Inferior parietal cortex (tissue), 1 donor: ENCODE measurements at regions not wholly inside any gene's neighbourhood (a gene's known extent, or its start where the extent isn't known, plus 50 kb on each side); places are given as distances from the start of the nearest gene placed in this dataset.
"Not testable (repeated sequence)": the region's sequence is repeated elsewhere in the genome, so short reads cannot be mapped to it uniquely, and the experiment has no call there.

ENCODE experiments used
- DNase-seq: peaks from one replicate; pipeline ENCODE4 v3.0.0-alpha.2; 2016; ENCODE audit errors: extremely low spot score

GRCh38 chr13:68667863-68668262 lies 1437.7 kb upstream of the PCDH9 start:
- DNase-seq = no peak

GRCh38 chr13:68666774-68667397 lies 1436.8 kb upstream of the PCDH9 start:
- DNase-seq = no peak

GRCh38 chr13:68645814-68646213 lies 1415.7 kb upstream of the PCDH9 start:
- DNase-seq = no peak

- DNase-seq = no peak
These were observed 1414.5 kb upstream of the PCDH9 start for GRCh38 chr13:68644611-68645010.

- no peak for DNase-seq
These were observed 1406.6 kb upstream of the PCDH9 start for GRCh38 chr13:68636784-68637183.

DNA sequence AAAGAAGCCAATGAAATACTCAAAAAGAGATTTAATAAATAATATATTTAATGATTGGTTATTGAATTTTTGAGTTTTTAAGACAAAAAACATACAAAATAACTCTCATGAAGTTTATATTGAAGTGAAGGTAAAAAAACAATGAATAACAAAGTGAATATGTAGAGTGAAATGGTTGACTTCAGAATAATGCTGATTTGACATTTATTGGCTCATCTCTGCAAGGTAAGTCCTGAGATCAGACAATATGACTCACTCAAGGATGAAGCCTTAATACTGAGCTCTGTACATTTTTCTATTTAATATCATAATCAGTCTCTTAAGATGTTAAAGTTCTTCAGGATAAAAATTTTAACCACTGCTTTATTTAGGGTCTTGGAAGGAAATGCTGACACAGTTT lies 1398.9 kb upstream of the PCDH9 start:
- DNase-seq = no peak

DNA sequence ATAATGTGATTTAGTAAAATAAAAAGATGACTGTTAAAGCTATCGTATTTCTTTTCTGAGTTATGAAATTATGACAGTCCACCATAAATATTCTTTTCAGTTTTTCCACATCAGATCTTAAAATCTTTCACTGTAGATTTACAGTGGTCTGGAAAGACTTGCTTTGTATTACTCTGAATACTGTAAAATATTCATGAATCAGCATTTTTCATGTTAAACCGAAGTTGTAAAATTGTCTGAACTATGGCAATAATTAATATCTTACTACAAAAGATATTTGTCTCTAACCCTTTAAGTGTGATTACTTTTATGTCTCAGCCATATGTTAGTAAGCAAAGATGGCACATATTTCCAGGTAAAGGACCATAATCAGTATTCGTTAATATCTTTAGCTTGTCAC lies 1397.2 kb upstream of the PCDH9 start:
- no peak for DNase-seq

- no peak for DNase-seq
These were observed 1386.6 kb upstream of the PCDH9 start for GRCh38 chr13:68616600-68617222.

DNA sequence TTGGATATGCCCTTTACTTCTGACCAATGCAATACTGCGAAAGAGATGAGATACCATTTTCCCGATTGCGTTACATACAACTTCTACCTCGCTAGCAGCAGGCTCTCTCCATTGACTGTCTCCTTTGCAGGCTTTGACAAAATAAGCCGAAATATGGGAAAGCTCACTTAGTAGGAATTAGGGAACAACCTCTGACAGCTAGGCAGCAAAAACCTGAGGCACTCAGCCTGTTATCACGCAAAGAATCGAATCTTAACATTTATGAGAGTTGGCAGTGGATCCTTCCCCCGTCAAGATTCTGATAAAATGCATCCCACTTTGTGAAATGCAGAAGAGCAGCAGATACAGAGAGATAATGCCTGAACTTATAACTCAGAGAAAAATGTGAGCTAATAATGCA lies 1379.5 kb upstream of the PCDH9 start:
- DNase-seq = no peak

DNA sequence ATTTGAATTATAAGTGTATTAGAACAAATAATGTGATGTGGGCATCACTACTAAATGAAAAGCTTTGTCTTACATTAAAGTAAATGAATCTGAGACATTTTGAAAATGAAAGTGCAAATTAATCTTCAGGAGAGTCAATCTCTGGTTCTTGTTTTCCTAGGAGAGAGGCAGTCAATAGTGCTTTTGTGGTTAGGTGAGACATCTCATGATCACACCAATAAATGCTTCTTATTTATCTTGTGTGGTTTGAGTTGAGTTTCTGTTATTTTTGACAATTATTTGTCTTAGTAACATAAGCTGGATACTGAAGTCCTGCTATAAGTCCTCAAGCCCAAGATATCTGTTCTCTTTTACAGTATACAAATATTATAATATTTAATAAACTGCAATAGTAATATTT lies 1378.0 kb upstream of the PCDH9 start:
- DNase-seq = no peak

GRCh38 chr13:68597641-68598040 lies 1367.5 kb upstream of the PCDH9 start:
- no peak for DNase-seq

DNA sequence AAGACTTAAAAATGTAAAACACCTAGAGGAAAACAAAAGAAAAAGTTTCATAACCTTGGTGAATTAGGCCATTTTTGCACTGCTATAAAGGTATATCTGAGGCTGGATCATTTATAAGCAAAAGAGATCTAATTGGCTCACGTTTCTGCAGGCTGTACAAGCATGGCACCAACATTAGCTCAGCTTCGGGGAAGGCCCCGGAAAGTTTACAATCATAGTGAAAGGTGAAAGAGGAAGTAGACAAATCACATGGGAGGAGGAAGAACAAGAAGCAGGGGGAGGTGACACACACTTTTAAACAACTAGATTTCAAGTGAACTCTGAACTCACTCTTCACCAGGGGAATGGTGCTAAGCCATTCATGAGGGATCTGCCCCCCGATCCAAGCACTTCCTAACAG lies 1358.5 kb upstream of the PCDH9 start:
- DNase-seq = no peak

DNA sequence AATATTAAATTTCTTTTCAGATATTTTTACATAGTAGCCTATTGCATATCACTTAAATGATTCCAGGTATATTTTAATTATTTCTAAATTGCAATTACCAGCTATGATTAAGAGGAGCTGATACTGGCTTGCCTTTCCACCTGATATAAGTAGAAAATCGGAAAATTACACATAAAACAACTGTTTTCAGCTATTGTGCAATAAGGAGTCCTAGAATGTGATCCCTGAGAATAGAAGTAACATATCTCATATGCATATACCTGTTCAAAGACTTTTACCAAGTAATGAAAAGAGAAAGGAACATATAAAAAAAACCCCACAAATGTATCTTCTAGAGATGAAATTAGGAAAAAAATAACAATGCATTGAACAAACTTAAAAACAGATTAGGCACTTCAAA lies 1354.6 kb upstream of the PCDH9 start:
- DNase-seq = no peak

- no peak for DNase-seq
These were observed 1343.9 kb upstream of the PCDH9 start for GRCh38 chr13:68574053-68574452.

DNA sequence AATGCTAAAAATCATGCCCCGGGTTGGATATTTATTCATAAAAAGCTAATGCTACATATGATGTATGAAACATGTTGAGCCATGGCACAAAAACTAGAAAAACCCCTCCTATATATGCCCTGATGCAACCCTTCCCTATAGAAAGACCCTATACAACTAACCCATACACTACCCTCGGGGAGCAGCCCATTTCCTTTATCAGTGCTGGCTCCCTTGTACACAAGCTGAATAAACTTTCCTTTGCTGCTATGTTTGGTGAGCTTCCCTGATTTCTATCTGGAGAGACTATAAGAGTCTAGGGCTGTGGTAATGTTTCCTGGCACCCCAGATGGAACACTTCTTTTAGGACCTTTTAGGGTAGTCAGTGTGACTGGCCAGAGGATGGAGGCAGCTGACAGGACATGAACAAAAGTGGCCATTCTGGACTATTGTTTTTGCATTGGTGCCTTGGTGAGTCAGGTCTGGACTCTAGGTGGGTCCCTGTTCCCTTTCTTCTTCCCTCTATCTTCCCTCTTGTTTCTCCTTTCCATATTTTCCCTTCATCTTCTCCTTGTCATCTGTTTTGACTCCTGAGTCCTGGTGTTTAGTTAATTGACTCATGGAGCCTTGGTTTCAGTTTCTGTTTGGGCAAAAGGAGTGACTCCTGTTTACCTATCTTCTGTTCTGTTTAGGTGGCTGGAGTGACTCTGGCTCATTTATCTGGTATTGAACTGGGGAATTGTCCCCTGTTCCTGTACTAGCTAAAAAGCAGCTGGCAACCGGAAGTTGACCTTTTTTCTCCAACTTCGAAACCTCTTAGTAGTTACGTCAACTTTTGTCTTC lies 1321.8 kb upstream of the PCDH9 start:
- no peak for DNase-seq

- no peak for DNase-seq
These were observed 1320.2 kb upstream of the PCDH9 start for GRCh38 chr13:68550330-68550729.

DNA sequence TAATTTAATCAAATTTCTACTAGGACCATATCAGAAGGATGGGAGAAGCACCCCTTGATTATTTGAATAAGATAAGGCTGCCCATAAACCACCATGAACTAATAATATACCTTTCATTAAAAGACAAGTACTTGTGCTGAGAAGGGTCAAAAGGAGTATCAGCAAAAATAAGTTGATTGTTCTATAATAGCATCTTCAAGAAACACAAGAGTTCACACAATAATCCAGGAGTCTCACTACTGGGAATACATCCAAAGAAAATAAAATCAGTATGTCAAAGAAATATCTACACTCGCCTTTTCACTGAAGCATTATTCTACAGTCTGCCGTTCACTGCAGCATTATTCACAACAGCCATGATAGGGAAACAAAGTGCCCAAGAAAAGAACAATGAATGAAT lies 1310.1 kb upstream of the PCDH9 start:
- DNase-seq = no peak

- DNase-seq = no peak
These were observed 1305.2 kb upstream of the PCDH9 start for GRCh38 chr13:68535329-68535728.

DNA sequence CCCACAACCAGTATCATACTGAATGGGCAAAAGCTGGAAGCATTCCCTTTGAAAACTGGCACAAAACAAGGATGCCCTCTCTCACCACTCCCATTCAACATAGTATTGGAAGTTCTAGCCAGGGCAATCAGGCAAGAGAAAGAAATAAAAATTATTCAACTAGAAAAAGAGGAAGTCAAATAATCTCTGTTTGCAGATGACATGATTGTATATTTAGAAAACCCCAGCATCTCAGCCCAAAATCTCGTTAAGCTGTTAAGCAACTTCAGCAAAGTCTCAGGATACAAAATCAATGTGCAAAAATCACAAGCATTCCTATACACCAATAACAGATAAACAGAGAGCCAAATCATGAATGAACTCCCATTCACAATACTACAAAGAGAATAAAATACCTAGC lies 1297.0 kb upstream of the PCDH9 start:
- DNase-seq = not testable (repeated sequence)

DNA sequence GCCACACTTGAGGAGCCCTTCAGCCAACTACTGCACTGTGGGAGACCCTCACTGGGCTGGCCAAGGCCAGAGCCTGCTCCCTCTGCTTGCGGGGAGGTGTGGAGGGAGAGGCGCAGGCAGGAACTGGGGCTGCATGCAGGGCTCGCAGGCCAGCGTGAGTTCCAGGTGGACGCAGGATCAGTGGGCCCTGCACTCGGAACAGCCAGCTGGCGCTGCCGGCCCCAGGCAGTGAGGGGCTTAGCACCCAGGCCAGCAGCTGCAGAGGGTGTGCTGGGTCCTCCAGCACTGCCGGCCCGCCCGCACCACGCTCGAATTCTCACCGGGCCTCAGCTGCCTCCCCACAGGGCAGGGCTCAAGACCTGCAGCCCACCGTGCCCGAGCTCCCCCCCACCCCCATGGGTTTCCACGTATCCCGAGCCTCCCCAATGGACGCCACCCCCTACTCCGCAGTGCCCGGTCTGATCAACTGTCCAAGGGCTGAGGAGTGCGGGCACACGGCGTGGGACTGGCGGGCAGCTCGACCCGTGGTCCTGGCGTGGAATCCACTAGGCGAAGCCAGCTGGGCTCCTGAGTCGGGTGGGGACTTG lies 1293.8 kb upstream of the PCDH9 start:
- DNase-seq = no peak

GRCh38 chr13:68522184-68522583 lies 1292.0 kb upstream of the PCDH9 start:
- DNase-seq = no peak

GRCh38 chr13:68509734-68510621 lies 1279.8 kb upstream of the PCDH9 start:
- no peak for DNase-seq
